ENCODE measurements at regions not wholly inside any gene's neighbourhood (a gene's known extent, or its start where the extent isn't known, plus 50 kb on each side); places are given as distances from the start of the nearest gene placed in this dataset.

GRCh38 chr16:87551487-87551886, 50.8 kb upstream of the JPH3 start:
- no peak for TF ChIP-seq EP300 (IDR thresholded peaks at IDR 0.05)
- no peak for TF ChIP-seq CTCF (IDR thresholded peaks at IDR 0.05)

All from upper lobe of left lung (tissue), 4 donors.